GM12878 (cell line): ENCODE measurements at regions not wholly inside any gene's neighbourhood (a gene's known extent, or its start where the extent isn't known, plus 50 kb on each side); places are given as distances from the start of the nearest gene placed in this dataset.

ENCODE experiments used
- ATAC-seq: fragments of 200-7000 bp; cut with Tn5 transposase; 3 replicates; pipeline ENCODE4 v1.9.1; 2020; ENCODE audit warnings: mild to moderate bottlenecking, moderate library complexity
- BruUV-seq: library from RNA; stranded (reverse); fragments of 400-500 nt; replicated peaks from 2 replicates; lab custom pipeline; 2021; lab: Mats Ljungman, UMichigan
- CTCF ChIA-PET: fragments of 300-600 bp; sonication (Branson Sonifier 250); formaldehyde crosslinking; extraction: SDS; loops from one replicate; lab custom pipeline; 2021; ENCODE audit warnings: inconsistent platforms; lab: Yijun Ruan, JAX
- POLR2A ChIA-PET: fragments of 350-600 bp; formaldehyde crosslinking; extraction: SDS; loops from one replicate; lab custom pipeline; 2021; ENCODE audit warnings: inconsistent platforms; lab: Charles Lee
- RAD21 ChIA-PET: fragments of 300-600 bp; sonication (Branson Sonifier 250); formaldehyde crosslinking; loops from one replicate; lab custom pipeline; 2023; ENCODE audit warnings: antibody characterized with exemption; ENCODE audit not compliant: unreplicated experiment; lab: Charles Lee
- SMC1A ChIA-PET: fragments of 300-600 bp; sonication (Branson Sonifier 250); formaldehyde crosslinking; loops from one replicate; lab custom pipeline; 2023; ENCODE audit not compliant: unreplicated experiment, uncharacterized antibody; lab: Charles Lee
- DNase-seq: peaks from one replicate; pipeline ENCODE4 v3.0.0-alpha.2; 2011; ENCODE audit warnings: low read depth, low spot score
- FAIRE-seq: peaks from 3 replicates; lab custom pipeline; 2011; peaks lifted over from hg19 to GRCh38; lab: Jason Lieb, UNC
- H2AFZ ChIP-seq: 2 replicates; pipeline ENCODE4 v1.6.0; 2011; ENCODE audit warnings: low read depth, low read length, control low read depth; ENCODE audit not compliant: control insufficient read depth
- H3K27ac ChIP-seq: 2 replicates; pipeline ENCODE4 v1.5.1; 2011; ENCODE audit warnings: control low read depth; ENCODE audit not compliant: control insufficient read depth, insufficient read depth
- H3K27me3 ChIP-seq, 2 experiments: replicated peaks in 1 of 2; 2 replicates each; pipeline versions ENCODE4 v1.6.0 to v1.6.1; 2011; ENCODE audit warnings: low read length in 1 of 2; ENCODE audit not compliant: control insufficient read depth in 2 of 2, insufficient read depth in 2 of 2
- H3K36me3 ChIP-seq, 2 experiments: 2 replicates each; pipeline ENCODE4 v1.5.1; 2011; ENCODE audit warnings: low read length in 1 of 2; ENCODE audit not compliant: control insufficient read depth in 2 of 2, insufficient read depth in 2 of 2
- H3K4me1 ChIP-seq: 2 replicates; pipeline ENCODE4 v1.6.1; 2011; ENCODE audit warnings: mild to moderate bottlenecking, low read length, moderate library complexity, mixed read lengths; ENCODE audit not compliant: control insufficient read depth, insufficient read depth
- H3K4me2 ChIP-seq: 2 replicates; pipeline ENCODE4 v1.6.0; 2011; ENCODE audit warnings: control low read depth; ENCODE audit not compliant: control insufficient read depth, insufficient read depth
- H3K4me3 ChIP-seq: fragments of 200-600 bp; sonication (generic); 2 replicates; pipeline ENCODE4 v1.5.1; 2016
- H3K79me2 ChIP-seq: 2 replicates; pipeline ENCODE4 v1.6.0; 2011; ENCODE audit warnings: low read length; ENCODE audit not compliant: control insufficient read depth, insufficient read depth
- H3K9ac ChIP-seq: 2 replicates; pipeline ENCODE4 v1.8.0; 2011; ENCODE audit warnings: low read length, control low read depth, mixed read lengths; ENCODE audit not compliant: control insufficient read depth, insufficient read depth
- H3K9me3 ChIP-seq: replicated peaks from 3 replicates; pipeline ENCODE4 v1.5.1; 2011; ENCODE audit warnings: mild to moderate bottlenecking, low read length; ENCODE audit not compliant: control insufficient read depth, insufficient read depth
- H4K20me1 ChIP-seq: 2 replicates; pipeline ENCODE4 v1.6.0; 2011; ENCODE audit not compliant: control insufficient read depth, insufficient read depth
- CBFB ChIP-seq: IDR thresholded peaks from 2 replicates; pipeline ENCODE4 v1.6.1; 2016; ENCODE audit warnings: antibody characterized with exemption, low read depth
- DPF2 ChIP-seq: fragments of 450-650 bp; IDR thresholded peaks from 2 replicates; pipeline ENCODE4 v1.6.1; 2017; ENCODE audit warnings: mild to moderate bottlenecking
- EED ChIP-seq: sonication (generic); IDR thresholded peaks from 2 replicates; pipeline ENCODE4 v1.6.1; 2016; ENCODE audit warnings: antibody characterized with exemption, low read depth
- EGR1 ChIP-seq, 2 experiments: IDR thresholded peaks; 1 replicate in 1 of 2; 2 replicates in 1 of 2; pipeline ENCODE4 v1.6.1; 2011 to 2012; ENCODE audit warnings: low read depth in 2 of 2, low read length in 2 of 2, borderline replicate concordance in 1 of 2, mild to moderate bottlenecking in 1 of 2, moderate library complexity in 1 of 2
- FOXK2 ChIP-seq: fragments of 450-650 bp; IDR thresholded peaks from 2 replicates; pipeline ENCODE4 v1.6.1; 2017; ENCODE audit warnings: mild to moderate bottlenecking, moderate library complexity
- JUND ChIP-seq: IDR thresholded peaks from 2 replicates; pipeline ENCODE4 v1.6.1; 2012; ENCODE audit warnings: low read depth, mild to moderate bottlenecking, low read length, improper control_type of control experiment, moderate library complexity
- MTA3 ChIP-seq: IDR thresholded peaks from 2 replicates; pipeline ENCODE4 v1.6.1; 2012; ENCODE audit warnings: low read length, inconsistent platforms, borderline replicate concordance
- NBN ChIP-seq: fragments of 450-650 bp; IDR thresholded peaks from 2 replicates; pipeline ENCODE4 v1.6.1; 2016
- PAX8 ChIP-seq: fragments of 450-650 bp; IDR thresholded peaks from 2 replicates; pipeline ENCODE4 v1.6.1; 2017; ENCODE audit warnings: mild to moderate bottlenecking, moderate library complexity
- POU2F2 ChIP-seq: IDR thresholded peaks from 3 replicates; pipeline ENCODE4 v1.6.1; 2011; ENCODE audit warnings: low read depth, mild to moderate bottlenecking, low read length, borderline replicate concordance
- PRDM15 ChIP-seq: fragments of 450-650 bp; formaldehyde crosslinking; IDR thresholded peaks from 2 replicates; pipeline ENCODE4 v1.4.0; 2020; ENCODE audit warnings: mild to moderate bottlenecking, moderate library complexity
- RB1 ChIP-seq: fragments of 450-650 bp; formaldehyde crosslinking; IDR thresholded peaks from 2 replicates; pipeline ENCODE4 v1.6.1; 2017; ENCODE audit warnings: mild to moderate bottlenecking, borderline replicate concordance
- SPI1 ChIP-seq: IDR thresholded peaks from 2 replicates; pipeline ENCODE4 v1.6.1; 2011; ENCODE audit warnings: low read depth, mild to moderate bottlenecking, low read length, moderate library complexity, borderline replicate concordance; ENCODE audit not compliant: insufficient read depth
- TARDBP ChIP-seq: IDR thresholded peaks from 2 replicates; pipeline ENCODE4 v1.6.1; 2016; ENCODE audit warnings: borderline replicate concordance
- TBL1XR1 ChIP-seq: IDR thresholded peaks from 2 replicates; pipeline ENCODE4 v1.6.1; 2012; ENCODE audit warnings: low read depth, low read length, improper control_type of control experiment
- ZBTB4 ChIP-seq: fragments of 450-650 bp; formaldehyde crosslinking; IDR thresholded peaks from 2 replicates; pipeline ENCODE4 v1.4.0; 2022; ENCODE audit warnings: mild to moderate bottlenecking, moderate library complexity
- WGBS: methylation state at CpG from one replicate; pipeline ENCODE4 v1.1.6; 2016; ENCODE audit warnings: low lambda C conversion rate; ENCODE audit not compliant: insufficient replicate concordance, insufficient coverage; ENCODE audit errors: missing lambda C conversion rate; 5-methylcytosine and 5-hydroxymethylcytosine counted together
- in situ Hi-C: fragments of 300-500 bp; cut with MboI; formaldehyde crosslinking; loops from 9 replicates; pipeline ENCODE4 v1.14.3; 2018; ENCODE audit warnings: mixed read lengths
- intact Hi-C: fragments of 100-400 bp; cut with micrococcal nuclease; formaldehyde crosslinking; loops from one replicate; pipeline ENCODE4 v1.14.2; 2022; ENCODE audit not compliant: unreplicated experiment
- TF ChIP-seq, protein P1 (sequence below): fragments of 450-650 bp; IDR thresholded peaks from 2 replicates; pipeline ENCODE4 v1.6.1; 2018; ENCODE audit warnings: borderline replicate concordance, mild to moderate bottlenecking; ENCODE audit not compliant: partially characterized antibody

GRCh38 chr1:229883504-229884200 is 183.4 kb upstream of the GALNT2 start:
- no peak overlapping the region for H3K4me2 ChIP-seq
- no peaks in the 10 kb centered on the region for H3K79me2 ChIP-seq
- H3K4me3 ChIP-seq, result no peak overlapping the region
- no peak for DNase-seq
- ATAC-seq, result no peak
- H3K27me3 ChIP-seq, result peaks cover 4 to 6% of the 10 kb centered on the region in 2 experiments; a peak in 3 of 4 replicates
- ChIA-PET POLR2A (no interaction called here), SMC1A (no interaction called here)
- BruUV-seq, result no TSS peak
- no peaks in the 10 kb centered on the region for H3K9me3 ChIP-seq
- no peaks in the 10 kb centered on the region for H3K4me1 ChIP-seq
- intact Hi-C loops, result no loop called here
- no peaks in the 10 kb centered on the region for H3K36me3 ChIP-seq
- no peak overlapping the region for H3K9ac ChIP-seq
- 63% methylated on average over 7 of the region's 7 CpGs for WGBS
- H4K20me1 ChIP-seq, result no peaks in the 10 kb centered on the region
- TF ChIP-seq CBFB (no peak), FOXK2 (no peak), NBN (no peak), POU2F2 (no peak), PAX8 (no peak), EED (no peak), RB1 (no peak), MTA3 (no peak), TBL1XR1 (no peak), ZBTB4 (CRISPR knock-in tag) (no peak), SPI1 (no peak), JUND (no peak), EGR1 (IDR thresholded peaks at IDR 0.05; ENCODE audit: borderline replicate concordance in 1 of 2, low read depth in 2 of 2, low read length in 2 of 2) (no peak), TARDBP (no peak), PRDM15 (CRISPR knock-in tag) (no peak), DPF2 (no peak)
- TF ChIP-seq, protein P1, sequence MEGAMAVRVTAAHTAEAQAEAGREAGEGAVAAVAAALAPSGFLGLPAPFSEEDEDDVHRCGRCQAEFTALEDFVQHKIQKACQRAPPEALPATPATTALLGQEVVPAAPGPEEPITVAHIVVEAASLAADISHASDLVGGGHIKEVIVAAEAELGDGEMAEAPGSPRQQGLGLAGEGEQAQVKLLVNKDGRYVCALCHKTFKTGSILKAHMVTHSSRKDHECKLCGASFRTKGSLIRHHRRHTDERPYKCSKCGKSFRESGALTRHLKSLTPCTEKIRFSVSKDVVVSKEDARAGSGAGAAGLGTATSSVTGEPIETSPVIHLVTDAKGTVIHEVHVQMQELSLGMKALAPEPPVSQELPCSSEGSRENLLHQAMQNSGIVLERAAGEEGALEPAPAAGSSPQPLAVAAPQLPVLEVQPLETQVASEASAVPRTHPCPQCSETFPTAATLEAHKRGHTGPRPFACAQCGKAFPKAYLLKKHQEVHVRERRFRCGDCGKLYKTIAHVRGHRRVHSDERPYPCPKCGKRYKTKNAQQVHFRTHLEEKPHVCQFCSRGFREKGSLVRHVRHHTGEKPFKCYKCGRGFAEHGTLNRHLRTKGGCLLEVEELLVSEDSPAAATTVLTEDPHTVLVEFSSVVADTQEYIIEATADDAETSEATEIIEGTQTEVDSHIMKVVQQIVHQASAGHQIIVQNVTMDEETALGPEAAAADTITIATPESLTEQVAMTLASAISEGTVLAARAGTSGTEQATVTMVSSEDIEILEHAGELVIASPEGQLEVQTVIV, result no peak
- TF ChIP-seq, all 136 proteins: peak for 0
- ChIA-PET RAD21 (no interaction called here), CTCF (no interaction called here)
- H2AFZ ChIP-seq, result no peak overlapping the region
- H3K27ac ChIP-seq, result no peak overlapping the region
- FAIRE-seq, result no peak
- in situ Hi-C loops, result no loop called here
